Loucy (cell line): ENCODE measurements at regions not wholly inside any gene's neighbourhood (a gene's known extent, or its start where the extent isn't known, plus 50 kb on each side); places are given as distances from the start of the nearest gene placed in this dataset.

ENCODE experiments used
- H2AFZ ChIP-seq: fragments of 200-600 bp; sonication (generic); 2 replicates; pipeline ENCODE4 v1.6.0; 2016; ENCODE audit warnings: antibody characterized with exemption, mild to moderate bottlenecking, low read length, moderate library complexity
- H3F3A ChIP-seq: fragments of 200-600 bp; 2 replicates; pipeline ENCODE4 v1.6.0; 2016; ENCODE audit warnings: antibody characterized with exemption, low read depth, mild to moderate bottlenecking
- H3K27me3 ChIP-seq: fragments of 200-600 bp; sonication (generic); 2 replicates; pipeline ENCODE4 v1.6.1; 2014; ENCODE audit warnings: low read length, mild to moderate bottlenecking; ENCODE audit not compliant: insufficient read depth, poor library complexity, severe bottlenecking
- H3K36me3 ChIP-seq: fragments of 200-600 bp; sonication (generic); 2 replicates; pipeline ENCODE4 v1.6.1; 2016; ENCODE audit warnings: low read length; ENCODE audit not compliant: insufficient read depth
- H3K4me1 ChIP-seq: fragments of 200-600 bp; sonication (generic); 2 replicates; pipeline ENCODE4 v1.5.1; 2014; ENCODE audit warnings: low read length, mild to moderate bottlenecking; ENCODE audit not compliant: insufficient read depth, poor library complexity, severe bottlenecking
- H3K4me2 ChIP-seq: fragments of 200-600 bp; sonication (generic); 2 replicates; pipeline ENCODE4 v1.6.0; 2014; ENCODE audit warnings: antibody characterized with exemption, low read length, low read depth, mild to moderate bottlenecking; ENCODE audit not compliant: poor library complexity, severe bottlenecking
- H3K4me3 ChIP-seq: fragments of 200-600 bp; sonication (generic); 2 replicates; pipeline ENCODE4 v1.5.1; 2014; ENCODE audit warnings: low read length, mild to moderate bottlenecking, mixed read lengths; ENCODE audit not compliant: poor library complexity, severe bottlenecking
- H3K79me2 ChIP-seq: fragments of 200-600 bp; sonication (generic); 2 replicates; pipeline ENCODE4 v1.6.1; 2014; ENCODE audit warnings: low read length; ENCODE audit not compliant: insufficient read depth
- H3K9ac ChIP-seq: fragments of 200-600 bp; sonication (generic); 2 replicates; pipeline ENCODE4 v1.6.0; 2014; ENCODE audit warnings: mild to moderate bottlenecking, low read depth, low read length, moderate library complexity; ENCODE audit not compliant: poor library complexity, severe bottlenecking
- H3K9me2 ChIP-seq: fragments of 200-600 bp; sonication (generic); replicated peaks from 2 replicates; pipeline ENCODE4 v1.6.1; 2016; ENCODE audit warnings: low read depth, low read length, mixed read lengths
- H3K9me3 ChIP-seq: fragments of 200-600 bp; sonication (generic); 2 replicates; pipeline ENCODE4 v1.6.1; 2014; ENCODE audit warnings: mild to moderate bottlenecking, antibody characterized with exemption, low read length, low read depth; ENCODE audit not compliant: insufficient read depth
- H4K20me1 ChIP-seq: fragments of 200-600 bp; sonication (generic); 2 replicates; pipeline ENCODE4 v1.6.0; 2014; ENCODE audit warnings: antibody characterized with exemption, low read length, mild to moderate bottlenecking; ENCODE audit not compliant: insufficient read depth, poor library complexity, severe bottlenecking
- EZH2phosphoT487 ChIP-seq: fragments of 200-600 bp; IDR thresholded peaks from 2 replicates; pipeline ENCODE4 v1.6.1; 2018; ENCODE audit warnings: antibody characterized with exemption, mild to moderate bottlenecking, moderate library complexity, borderline replicate concordance
- TF ChIP-seq, protein P1 (sequence below): fragments of 200-600 bp; sonication (generic); conservative IDR thresholded peaks from 2 replicates; pipeline ENCODE4 v1.5.1; 2014; ENCODE audit warnings: mild to moderate bottlenecking, antibody characterized with exemption, low read length

DNA sequence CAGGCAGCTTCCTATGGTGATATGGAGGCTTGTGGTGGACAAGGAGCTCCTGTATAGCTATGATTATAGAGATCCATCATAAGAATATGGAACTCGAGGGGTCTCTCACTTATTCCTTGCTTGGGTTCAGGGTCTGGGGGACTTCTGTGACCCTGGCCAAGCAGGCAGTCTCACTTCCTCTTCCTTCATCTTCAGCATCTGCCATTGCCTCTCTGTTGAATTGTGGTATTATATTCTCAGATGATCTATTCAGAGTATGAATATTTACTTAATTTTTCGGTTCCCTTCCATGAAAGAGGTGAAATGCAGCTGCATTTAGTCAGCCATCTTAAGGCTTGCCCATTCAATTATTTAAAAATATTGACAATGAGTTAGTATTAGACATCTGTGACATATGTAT, 292.9 kb downstream of the SPIN4 start:
- TF ChIP-seq, protein P1, sequence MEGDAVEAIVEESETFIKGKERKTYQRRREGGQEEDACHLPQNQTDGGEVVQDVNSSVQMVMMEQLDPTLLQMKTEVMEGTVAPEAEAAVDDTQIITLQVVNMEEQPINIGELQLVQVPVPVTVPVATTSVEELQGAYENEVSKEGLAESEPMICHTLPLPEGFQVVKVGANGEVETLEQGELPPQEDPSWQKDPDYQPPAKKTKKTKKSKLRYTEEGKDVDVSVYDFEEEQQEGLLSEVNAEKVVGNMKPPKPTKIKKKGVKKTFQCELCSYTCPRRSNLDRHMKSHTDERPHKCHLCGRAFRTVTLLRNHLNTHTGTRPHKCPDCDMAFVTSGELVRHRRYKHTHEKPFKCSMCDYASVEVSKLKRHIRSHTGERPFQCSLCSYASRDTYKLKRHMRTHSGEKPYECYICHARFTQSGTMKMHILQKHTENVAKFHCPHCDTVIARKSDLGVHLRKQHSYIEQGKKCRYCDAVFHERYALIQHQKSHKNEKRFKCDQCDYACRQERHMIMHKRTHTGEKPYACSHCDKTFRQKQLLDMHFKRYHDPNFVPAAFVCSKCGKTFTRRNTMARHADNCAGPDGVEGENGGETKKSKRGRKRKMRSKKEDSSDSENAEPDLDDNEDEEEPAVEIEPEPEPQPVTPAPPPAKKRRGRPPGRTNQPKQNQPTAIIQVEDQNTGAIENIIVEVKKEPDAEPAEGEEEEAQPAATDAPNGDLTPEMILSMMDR, result no peak
- TF ChIP-seq EZH2phosphoT487, result no peak
- Histone ChIP-seq H3K4me2 (no peak overlapping the region), H3K9me2 (no peaks in the 10 kb centered on the region), H3K27me3 (no peaks in the 10 kb centered on the region), H3K36me3 (no peaks in the 10 kb centered on the region), H3K9ac (no peak overlapping the region), H3K9me3 (no peaks in the 10 kb centered on the region), H3K79me2 (no peaks in the 10 kb centered on the region), H3K4me1 (no peaks in the 10 kb centered on the region), H2AFZ (no peak overlapping the region), H4K20me1 (no peaks in the 10 kb centered on the region), H3F3A (no peaks in the 10 kb centered on the region), H3K4me3 (no peak overlapping the region)

DNA sequence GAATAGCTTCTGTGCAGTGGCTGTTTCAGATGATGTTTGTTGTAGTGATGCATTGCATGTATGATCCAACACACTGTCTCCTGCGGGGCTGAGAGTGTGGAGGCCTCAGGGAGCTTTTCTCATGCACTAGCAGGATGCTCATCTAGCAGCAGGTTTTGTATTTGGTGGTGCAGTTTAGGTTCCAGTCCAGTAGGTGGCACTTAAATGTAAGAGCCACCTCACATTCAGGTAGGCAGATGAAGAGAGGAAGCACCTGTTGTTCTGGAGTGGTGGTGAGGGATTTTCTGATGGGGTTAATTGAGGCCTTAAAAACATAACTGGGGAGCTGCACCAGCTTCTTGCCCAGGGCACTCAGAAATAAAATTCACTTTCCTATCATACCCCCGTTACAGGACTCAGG, 300.9 kb downstream of the SPIN4 start:
- Histone ChIP-seq H3K4me1 (no peaks in the 10 kb centered on the region), H3K4me3 (no peak overlapping the region), H3K27me3 (no peaks in the 10 kb centered on the region), H3K9me2 (no peaks in the 10 kb centered on the region), H2AFZ (no peak overlapping the region), H3K4me2 (no peak overlapping the region), H4K20me1 (no peaks in the 10 kb centered on the region), H3K9me3 (no peaks in the 10 kb centered on the region), H3F3A (no peaks in the 10 kb centered on the region), H3K36me3 (no peaks in the 10 kb centered on the region), H3K9ac (no peak overlapping the region), H3K79me2 (no peaks in the 10 kb centered on the region)
- TF ChIP-seq EZH2phosphoT487, result no peak
- TF ChIP-seq, protein P1, result peak; percentile 39

DNA sequence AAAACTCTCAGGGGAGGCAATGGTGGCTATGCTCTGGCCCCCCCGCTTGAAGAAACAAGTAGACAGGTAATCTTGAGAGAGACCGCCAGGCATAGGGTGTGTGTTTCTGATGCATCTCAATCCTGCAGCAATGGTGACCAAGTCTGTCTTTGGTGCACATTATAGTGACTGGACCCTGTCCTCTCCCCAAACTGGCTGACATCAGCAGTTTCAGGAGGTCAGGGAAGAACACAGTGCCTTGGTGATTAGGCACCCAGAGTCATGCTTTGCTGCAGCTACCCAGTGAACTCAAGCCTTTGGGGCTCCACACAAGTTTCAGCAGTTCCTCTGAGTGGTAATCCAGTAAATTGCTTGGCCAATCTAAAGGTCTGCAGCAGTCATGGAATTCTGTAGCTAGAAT, 318.3 kb downstream of the SPIN4 start:
- no peak overlapping the region for H3K9ac ChIP-seq
- no peaks in the 10 kb centered on the region for H3K4me1 ChIP-seq
- no peak for TF ChIP-seq EZH2phosphoT487
- TF ChIP-seq, protein P1, result no peak
- no peaks in the 10 kb centered on the region for H4K20me1 ChIP-seq
- no peaks in the 10 kb centered on the region for H3K79me2 ChIP-seq
- H3K9me2 ChIP-seq, result no peaks in the 10 kb centered on the region
- H3K4me3 ChIP-seq, result no peak overlapping the region
- no peaks in the 10 kb centered on the region for H3K36me3 ChIP-seq
- H3K9me3 ChIP-seq, result no peaks in the 10 kb centered on the region
- H3F3A ChIP-seq, result no peaks in the 10 kb centered on the region
- H3K4me2 ChIP-seq, result no peak overlapping the region
- H3K27me3 ChIP-seq, result no peaks in the 10 kb centered on the region
- H2AFZ ChIP-seq, result no peak overlapping the region
